H1 (cell line): ENCODE measurements at regions not wholly inside any gene's neighbourhood (a gene's known extent, or its start where the extent isn't known, plus 50 kb on each side); places are given as distances from the start of the nearest gene placed in this dataset.

Source experiments
- CHD2 ChIP-seq: IDR thresholded peaks from 2 replicates; pipeline ENCODE4 v1.6.1; 2012; ENCODE audit warnings: low read length, improper control_type of control experiment
- EGR1 ChIP-seq: IDR thresholded peaks from 2 replicates; pipeline ENCODE4 v1.6.1; 2011; ENCODE audit warnings: low read depth, low read length, borderline replicate concordance
- JUN ChIP-seq: IDR thresholded peaks from 2 replicates; pipeline ENCODE4 v1.6.1; 2011; ENCODE audit warnings: low read depth, mild to moderate bottlenecking, improper control_type of control experiment, low read length
- MAX ChIP-seq: IDR thresholded peaks from 2 replicates; pipeline ENCODE4 v1.6.1; 2012; ENCODE audit warnings: inconsistent platforms
- RAD21 ChIP-seq, 2 experiments: IDR thresholded peaks in 1 of 2; conservative IDR thresholded peaks in 1 of 2; 2 replicates each; pipeline ENCODE4 v1.6.1; 2011; ENCODE audit warnings: low read depth in 2 of 2, low read length in 2 of 2, improper control_type of control experiment in 1 of 2, inconsistent platforms in 1 of 2, mild to moderate bottlenecking in 1 of 2, moderate library complexity in 1 of 2
- RFX5 ChIP-seq: IDR thresholded peaks from 2 replicates; pipeline ENCODE4 v1.6.1; 2011; ENCODE audit warnings: low read depth, low read length, improper control_type of control experiment, borderline replicate concordance
- SRF ChIP-seq: IDR thresholded peaks from 2 replicates; pipeline ENCODE4 v1.6.1; 2011; ENCODE audit warnings: mild to moderate bottlenecking, low read depth, low read length, moderate library complexity
- SUZ12 ChIP-seq: fragments of 200-600 bp; sonication (generic); IDR thresholded peaks from 2 replicates; pipeline ENCODE4 v1.6.1; 2012; ENCODE audit warnings: mild to moderate bottlenecking, inconsistent platforms, low read length, moderate library complexity, mixed read lengths

DNA sequence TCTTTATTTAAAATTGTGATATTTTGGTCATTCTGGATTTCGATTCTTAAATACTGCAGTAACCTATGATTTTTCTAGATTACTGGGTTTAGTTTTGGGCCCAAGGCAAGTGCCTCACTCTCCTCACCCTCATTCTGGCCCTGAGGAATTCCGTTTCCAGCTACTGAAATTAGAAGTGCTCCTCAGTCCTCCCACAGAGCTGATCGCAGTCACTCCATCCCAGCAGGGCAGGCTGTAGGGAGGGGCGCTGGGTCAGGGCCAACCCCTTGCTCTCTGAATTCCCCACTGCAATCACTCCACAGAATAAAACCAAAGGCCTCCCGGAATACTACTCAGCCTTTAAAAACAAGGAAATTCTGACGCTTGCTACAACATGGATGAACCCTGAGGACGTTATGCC lies 66.5 kb upstream of the DIO3 start (continued):
- no peak for TF ChIP-seq SRF
- no peak for TF ChIP-seq EGR1
- no peak for TF ChIP-seq RFX5
- TF ChIP-seq RAD21 (IDR thresholded peaks at IDR 0.05 in 1 of 2, conservative IDR thresholded peaks at IDR 0.05 in 1 of 2; ENCODE audit: low read depth in 2 of 2, low read length in 2 of 2) = no peak
- TF ChIP-seq JUN = no peak
- TF ChIP-seq CHD2 = no peak
- TF ChIP-seq SUZ12 = no peak
- no peak for TF ChIP-seq MAX
